Activated CD8-positive, alpha-beta T cell treated with anti-CD3 and anti-CD28 coated beads for 36 hours (primary cell): ENCODE measurements at regions not wholly inside any gene's neighbourhood (a gene's known extent, or its start where the extent isn't known, plus 50 kb on each side); places are given as distances from the start of the nearest gene placed in this dataset.

ENCODE experiments used
- ATAC-seq: fragments of 200-7000 bp; cut with Tn5 transposase; one replicate; pipeline ENCODE4 v1.10.0; 2021; ENCODE audit warnings: mild to moderate bottlenecking, moderate library complexity
- CTCF ChIA-PET: fragments of 350-600 bp; sonication (Branson Sonifier 250); formaldehyde crosslinking; loops from one replicate; lab custom pipeline; 2021; ENCODE audit warnings: antibody characterized with exemption; lab: Charles Lee
- POLR2A ChIA-PET: fragments of 350-600 bp; sonication (Branson Sonifier 250); formaldehyde crosslinking; loops from one replicate; lab custom pipeline; 2021; ENCODE audit warnings: antibody characterized with exemption; lab: Charles Lee
- DNase-seq: peaks from one replicate; pipeline ENCODE4 v3.0.0-alpha.2; 2020
- H3K27ac Mint-ChIP-seq: one replicate; pipeline ENCODE4 v1.8.0; 2021; ENCODE audit warnings: mild to moderate bottlenecking, mixed read lengths
- H3K27me3 Mint-ChIP-seq: one replicate; pipeline ENCODE4 v1.8.0; 2021; ENCODE audit warnings: mixed read lengths
- H3K36me3 Mint-ChIP-seq: one replicate; pipeline ENCODE4 v1.8.0; 2021; ENCODE audit warnings: low read depth, mixed read lengths
- H3K4me1 Mint-ChIP-seq: one replicate; pipeline ENCODE4 v1.8.0; 2021; ENCODE audit warnings: low read depth, mixed read lengths
- H3K4me3 Mint-ChIP-seq: one replicate; pipeline ENCODE4 v1.8.0; 2021; ENCODE audit warnings: mild to moderate bottlenecking, moderate library complexity, mixed read lengths
- H3K9me3 Mint-ChIP-seq: one replicate; pipeline ENCODE4 v1.8.0; 2021; ENCODE audit warnings: mixed read lengths
- CTCF ChIP-seq: fragments of 200-600 bp; IDR thresholded peaks from one replicate; pipeline ENCODE4 v1.8.0; 2022; ENCODE audit warnings: antibody characterized with exemption, mild to moderate bottlenecking
- intact Hi-C: fragments of 100-400 bp; cut with micrococcal nuclease; formaldehyde crosslinking; loops from one replicate; pipeline ENCODE4 v1.10.0; 2022

- Mint-ChIP-seq H3K27ac (no peak overlapping the region), H3K4me3 (no peak overlapping the region), H3K27me3 (no peaks in the 10 kb centered on the region), H3K9me3 (no peaks in the 10 kb centered on the region), H3K4me1 (no peaks in the 10 kb centered on the region), H3K36me3 (no peaks in the 10 kb centered on the region)
- ChIA-PET CTCF (no interaction called here), POLR2A (no interaction called here)
- no peak for TF ChIP-seq CTCF
- ATAC-seq = no peak
- intact Hi-C loops = no loop called here
- no peak for DNase-seq
These were observed 231.2 kb upstream of the MTNR1B start for GRCh38 chr11:92738276-92738675.

- DNase-seq (no peak), ATAC-seq (no peak)
- Mint-ChIP-seq H3K4me3 (no peak overlapping the region), H3K27me3 (no peaks in the 10 kb centered on the region), H3K4me1 (no peaks in the 10 kb centered on the region), H3K36me3 (no peaks in the 10 kb centered on the region), H3K27ac (no peak overlapping the region), H3K9me3 (no peaks in the 10 kb centered on the region)
- intact Hi-C loops = no loop called here
- no peak for TF ChIP-seq CTCF
- POLR2A ChIA-PET = no interaction called here
- CTCF ChIA-PET = no interaction called here
These were observed 230.4 kb upstream of the MTNR1B start for GRCh38 chr11:92739041-92739440.

- DNase-seq (no peak), ATAC-seq (no peak)
- ChIA-PET CTCF (no interaction called here), POLR2A (no interaction called here)
- no peaks in the 10 kb centered on the region for H3K9me3 Mint-ChIP-seq
- H3K4me1 Mint-ChIP-seq = no peaks in the 10 kb centered on the region
- intact Hi-C loops = no loop called here
- H3K27ac Mint-ChIP-seq = no peak overlapping the region
- no peaks in the 10 kb centered on the region for H3K27me3 Mint-ChIP-seq
- H3K36me3 Mint-ChIP-seq = no peaks in the 10 kb centered on the region
- no peak overlapping the region for H3K4me3 Mint-ChIP-seq
- no peak for TF ChIP-seq CTCF
These were observed 230.0 kb upstream of the MTNR1B start for GRCh38 chr11:92739491-92739890.

DNA sequence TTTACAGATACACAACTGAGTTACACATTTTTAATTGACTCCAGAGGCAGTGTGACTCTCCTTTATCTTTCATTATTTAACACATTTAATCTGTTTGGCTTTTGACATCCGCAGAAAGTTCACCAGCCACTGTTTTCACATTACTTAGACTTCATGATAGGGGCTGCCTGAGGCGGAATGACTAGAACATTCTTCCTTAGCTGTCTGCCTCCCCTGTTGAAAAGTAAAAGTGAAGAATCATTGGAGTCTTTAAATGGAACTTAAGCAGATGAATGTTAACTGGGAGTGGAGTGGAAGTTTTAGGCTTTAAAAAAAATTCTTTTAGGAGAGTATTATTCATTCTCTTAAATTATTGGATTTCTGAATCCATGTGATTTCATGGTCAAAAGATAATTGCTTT is 229.2 kb upstream of the MTNR1B start:
- no peak overlapping the region for H3K4me3 Mint-ChIP-seq
- ChIA-PET POLR2A (no interaction called here), CTCF (no interaction called here)
- no peaks in the 10 kb centered on the region for H3K27me3 Mint-ChIP-seq
- no peaks in the 10 kb centered on the region for H3K4me1 Mint-ChIP-seq
- H3K36me3 Mint-ChIP-seq = no peaks in the 10 kb centered on the region
- no peak overlapping the region for H3K27ac Mint-ChIP-seq
- intact Hi-C loops = no loop called here
- TF ChIP-seq CTCF = no peak
- ATAC-seq = no peak
- no peaks in the 10 kb centered on the region for H3K9me3 Mint-ChIP-seq
- DNase-seq = no peak

DNA sequence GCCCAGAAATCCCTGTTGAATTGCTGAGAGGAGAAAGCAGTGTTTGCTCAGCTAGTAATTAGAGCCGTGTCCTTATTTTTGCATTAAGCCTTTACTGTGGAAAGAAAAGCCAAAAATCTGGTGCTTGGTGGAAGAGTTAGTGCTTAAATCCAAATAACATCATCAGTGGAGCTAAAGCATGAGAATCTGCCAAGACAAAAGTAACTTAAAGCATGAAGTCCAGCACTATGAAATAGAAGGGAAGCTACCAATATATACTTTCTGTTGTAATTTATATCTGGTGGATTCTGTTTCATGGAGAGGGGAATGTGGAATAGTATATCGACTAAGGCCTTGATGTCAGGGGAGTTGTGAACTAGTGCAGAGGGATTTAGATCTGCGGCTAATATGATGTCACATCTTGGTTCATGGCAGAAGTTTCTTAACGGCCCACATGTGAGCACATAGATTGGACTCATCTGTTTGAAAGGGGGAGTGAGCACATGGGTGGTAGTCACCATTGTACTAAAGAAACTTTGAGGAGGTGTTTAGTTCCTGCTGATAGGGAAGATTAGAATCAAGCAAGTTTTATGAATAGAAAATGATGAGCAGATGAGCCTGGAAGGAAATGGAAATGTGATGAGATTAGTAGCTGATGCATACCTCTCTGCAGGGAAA is 224.4 kb upstream of the MTNR1B start:
- H3K4me3 Mint-ChIP-seq = no peak overlapping the region
- intact Hi-C loops = no loop called here
- no peak for ATAC-seq
- H3K27ac Mint-ChIP-seq = no peak overlapping the region
- no peaks in the 10 kb centered on the region for H3K27me3 Mint-ChIP-seq
- no peak for DNase-seq
- no peaks in the 10 kb centered on the region for H3K36me3 Mint-ChIP-seq
- H3K4me1 Mint-ChIP-seq = no peaks in the 10 kb centered on the region
- H3K9me3 Mint-ChIP-seq = no peaks in the 10 kb centered on the region
- no peak for TF ChIP-seq CTCF
- ChIA-PET POLR2A (no interaction called here), CTCF (interaction anchor here (0.6 kb wide), 1 partner anchor 444 kb away, joined by 4 read pairs; no protein-coding TSS in a partner anchor)
